GM06990 (cell line): ENCODE measurements at regions not wholly inside any gene's neighbourhood (a gene's known extent, or its start where the extent isn't known, plus 50 kb on each side); places are given as distances from the start of the nearest gene placed in this dataset.

ENCODE experiments used
- DNase-seq: peaks from one replicate; pipeline ENCODE4 v3.0.0-alpha.2; 2011; ENCODE audit not compliant: insufficient read length; ENCODE audit errors: extremely low read depth
- H3K27me3 ChIP-seq: replicated peaks from 2 replicates; pipeline ENCODE4 v1.6.0; 2011; ENCODE audit warnings: low read length; ENCODE audit not compliant: control insufficient read depth, insufficient read depth
- H3K36me3 ChIP-seq: 2 replicates; pipeline ENCODE4 v1.5.1; 2011; ENCODE audit warnings: low read length; ENCODE audit not compliant: control insufficient read depth, insufficient read depth
- H3K4me3 ChIP-seq: replicated peaks from 2 replicates; pipeline ENCODE4 v1.5.1; 2011; ENCODE audit warnings: low read depth, mild to moderate bottlenecking, control low read depth, low read length
- TF ChIP-seq, protein P1 (sequence below): IDR thresholded peaks from 2 replicates; pipeline ENCODE4 v1.5.1; 2011; ENCODE audit warnings: low read length, control low read depth, mild to moderate bottlenecking, inconsistent platforms; ENCODE audit not compliant: insufficient read depth, poor library complexity, severe bottlenecking

DNA sequence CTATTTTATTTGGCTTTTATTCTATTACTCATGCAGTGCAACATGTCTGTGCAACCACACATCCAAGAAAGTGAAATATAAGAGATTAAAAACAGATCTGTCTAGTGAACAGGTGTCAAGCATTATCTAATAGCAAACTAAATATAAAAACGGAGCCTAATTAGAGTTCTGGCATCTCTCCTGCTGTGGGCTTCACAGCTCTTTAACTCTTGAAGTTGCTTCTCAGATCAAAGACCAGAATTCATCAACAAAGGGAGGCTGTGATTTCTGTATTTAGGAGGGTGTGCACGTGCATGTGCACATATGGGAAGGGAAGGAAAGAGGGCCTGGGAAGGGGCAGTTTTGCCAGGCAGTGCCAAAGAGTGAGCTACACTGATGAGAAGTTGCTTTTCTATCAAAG is 81.0 kb downstream of the MIS18A start:
- TF ChIP-seq, protein P1, sequence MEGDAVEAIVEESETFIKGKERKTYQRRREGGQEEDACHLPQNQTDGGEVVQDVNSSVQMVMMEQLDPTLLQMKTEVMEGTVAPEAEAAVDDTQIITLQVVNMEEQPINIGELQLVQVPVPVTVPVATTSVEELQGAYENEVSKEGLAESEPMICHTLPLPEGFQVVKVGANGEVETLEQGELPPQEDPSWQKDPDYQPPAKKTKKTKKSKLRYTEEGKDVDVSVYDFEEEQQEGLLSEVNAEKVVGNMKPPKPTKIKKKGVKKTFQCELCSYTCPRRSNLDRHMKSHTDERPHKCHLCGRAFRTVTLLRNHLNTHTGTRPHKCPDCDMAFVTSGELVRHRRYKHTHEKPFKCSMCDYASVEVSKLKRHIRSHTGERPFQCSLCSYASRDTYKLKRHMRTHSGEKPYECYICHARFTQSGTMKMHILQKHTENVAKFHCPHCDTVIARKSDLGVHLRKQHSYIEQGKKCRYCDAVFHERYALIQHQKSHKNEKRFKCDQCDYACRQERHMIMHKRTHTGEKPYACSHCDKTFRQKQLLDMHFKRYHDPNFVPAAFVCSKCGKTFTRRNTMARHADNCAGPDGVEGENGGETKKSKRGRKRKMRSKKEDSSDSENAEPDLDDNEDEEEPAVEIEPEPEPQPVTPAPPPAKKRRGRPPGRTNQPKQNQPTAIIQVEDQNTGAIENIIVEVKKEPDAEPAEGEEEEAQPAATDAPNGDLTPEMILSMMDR, result no peak
- H3K27me3 ChIP-seq, result no peaks in the 10 kb centered on the region
- no peak for DNase-seq

GRCh38 chr21:32196001-32196400 is 82.8 kb downstream of the MIS18A start:
- TF ChIP-seq, protein P1, result no peak
- no peaks in the 10 kb centered on the region for H3K27me3 ChIP-seq
- H3K4me3 ChIP-seq, result no peak overlapping the region
- H3K36me3 ChIP-seq, result no peaks in the 10 kb centered on the region
- DNase-seq, result no peak

More for the DNA sequence above, 81.0 kb downstream of the MIS18A start:
- H3K4me3 ChIP-seq, result no peak overlapping the region
- H3K36me3 ChIP-seq, result no peaks in the 10 kb centered on the region

GRCh38 chr21:32193098-32193465 is 85.8 kb downstream of the MIS18A start:
- Histone ChIP-seq H3K4me3 (no peak overlapping the region), H3K27me3 (no peaks in the 10 kb centered on the region; the same call in 1 of the 2 replicates), H3K36me3 (no peaks in the 10 kb centered on the region)
- TF ChIP-seq, protein P1, result no peak
- no peak for DNase-seq

DNA sequence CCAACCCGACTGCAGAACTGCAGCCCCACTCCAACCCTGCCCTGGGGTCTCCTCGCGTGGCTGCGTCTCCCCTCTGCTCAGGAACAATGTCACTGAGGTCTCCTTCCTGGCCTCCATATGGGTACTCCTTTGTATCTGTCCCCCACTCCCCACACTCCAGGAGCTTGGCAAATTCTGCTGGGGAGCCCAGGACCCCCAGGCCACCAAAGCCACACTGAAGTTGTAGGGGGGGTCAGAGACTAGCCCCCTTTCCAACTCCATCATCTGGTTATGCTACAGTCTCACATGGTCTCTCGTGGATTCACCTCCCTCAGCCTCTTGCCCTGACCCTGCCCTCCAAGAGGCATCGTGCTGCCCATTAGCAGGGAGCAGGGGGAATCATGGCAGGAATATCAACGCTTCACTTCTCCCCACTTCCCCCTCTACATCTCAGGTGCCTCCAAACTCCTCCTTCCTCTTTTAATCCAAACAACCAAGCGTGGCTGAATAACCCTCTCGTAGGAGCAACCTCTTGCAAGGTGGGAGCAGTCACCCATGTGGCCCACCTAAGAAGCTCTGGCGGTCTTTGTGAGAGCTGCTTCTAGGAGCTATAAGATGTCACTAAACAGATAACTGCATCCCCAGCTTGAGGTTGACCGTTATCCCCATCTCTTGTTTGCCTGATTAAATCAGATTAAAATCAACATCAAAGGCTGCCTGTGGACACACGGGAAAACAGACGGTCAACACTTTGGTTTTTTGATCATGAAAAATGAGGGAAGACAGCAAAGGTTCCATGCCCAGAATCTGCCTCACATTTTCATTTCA is 86.4 kb downstream of the MIS18A start:
- Histone ChIP-seq H3K27me3 (no peaks in the 10 kb centered on the region; the same call in none of the 2 replicates), H3K36me3 (no peaks in the 10 kb centered on the region), H3K4me3 (no peak overlapping the region)
- no peak for DNase-seq
- TF ChIP-seq, protein P1, result no peak

- TF ChIP-seq, protein P1, result no peak
- Histone ChIP-seq H3K36me3 (no peaks in the 10 kb centered on the region), H3K27me3 (no peaks in the 10 kb centered on the region; the same call in none of the 2 replicates), H3K4me3 (no peak overlapping the region)
- no peak for DNase-seq
These were observed 88.2 kb downstream of the MIS18A start for GRCh38 chr21:32190493-32191144.
